Smooth muscle cell (in vitro differentiated cells): ENCODE measurements at regions not wholly inside any gene's neighbourhood (a gene's known extent, or its start where the extent isn't known, plus 50 kb on each side); places are given as distances from the start of the nearest gene placed in this dataset.

Experiments used
- DNase-seq: peaks from one replicate; lab custom pipeline; 2025; ENCODE audit not compliant: unreplicated experiment; lab: John Stamatoyannopoulos, UW
- H2AFZ ChIP-seq: fragments of 200-600 bp; sonication (generic); 2 replicates; pipeline ENCODE4 v1.6.0; 2016; ENCODE audit warnings: antibody characterized with exemption, low read depth, mild to moderate bottlenecking
- H3F3A ChIP-seq: fragments of 200-600 bp; sonication (generic); 2 replicates; pipeline ENCODE4 v1.6.0; 2017; ENCODE audit warnings: antibody characterized with exemption, low read depth
- H3K27ac ChIP-seq: fragments of 200-600 bp; sonication (generic); 2 replicates; pipeline ENCODE4 v1.5.1; 2016; ENCODE audit warnings: low read depth, mild to moderate bottlenecking
- H3K27me3 ChIP-seq: fragments of 200-600 bp; sonication (generic); 2 replicates; pipeline ENCODE4 v1.6.1; 2016; ENCODE audit warnings: low read depth, mild to moderate bottlenecking
- H3K36me3 ChIP-seq: fragments of 200-600 bp; sonication (generic); 2 replicates; pipeline ENCODE4 v1.5.1; 2016; ENCODE audit warnings: low read depth
- H3K4me1 ChIP-seq: fragments of 200-600 bp; sonication (generic); 2 replicates; pipeline ENCODE4 v1.5.1; 2016; ENCODE audit warnings: low read depth
- H3K4me2 ChIP-seq: fragments of 200-600 bp; sonication (generic); 2 replicates; pipeline ENCODE4 v1.6.0; 2016; ENCODE audit warnings: mild to moderate bottlenecking
- H3K4me3 ChIP-seq: fragments of 200-600 bp; sonication (generic); 2 replicates; pipeline ENCODE4 v1.5.1; 2016; ENCODE audit warnings: mild to moderate bottlenecking
- H3K79me2 ChIP-seq: fragments of 200-600 bp; sonication (generic); 2 replicates; pipeline ENCODE4 v1.6.0; 2016; ENCODE audit warnings: low read depth, mild to moderate bottlenecking
- H3K9ac ChIP-seq: fragments of 200-600 bp; sonication (generic); 2 replicates; pipeline ENCODE4 v1.6.0; 2016; ENCODE audit warnings: low read depth
- H3K9me3 ChIP-seq: fragments of 200-600 bp; sonication (generic); replicated peaks from 2 replicates; pipeline ENCODE4 v1.5.1; 2016; ENCODE audit warnings: low read depth
- H4K20me1 ChIP-seq: fragments of 200-600 bp; sonication (generic); 2 replicates; pipeline ENCODE4 v1.6.0; 2016; ENCODE audit warnings: low read depth
- WGBS: methylation state at CpG from one replicate; pipeline ENCODE4 v1.1.7; 2016; ENCODE audit warnings: low lambda C conversion rate; 5-methylcytosine and 5-hydroxymethylcytosine counted together
- TF ChIP-seq, protein P1 (sequence below): fragments of 200-600 bp; sonication (generic); IDR thresholded peaks from 2 replicates; pipeline ENCODE4 v1.5.1; 2017; ENCODE audit warnings: borderline replicate concordance, mild to moderate bottlenecking, antibody characterized with exemption; ENCODE audit not compliant: insufficient read depth, poor library complexity, severe bottlenecking

GRCh38 chr3:124383846-124384466 lies 346.3 kb upstream of the UMPS start:
- no peaks in the 10 kb centered on the region for H3K9me3 ChIP-seq
- peaks cover 33% of the 10 kb centered on the region for H3K4me1 ChIP-seq
- no peaks in the 10 kb centered on the region for H3K79me2 ChIP-seq
- peak overlapping the region; percentile 70 for H3K4me2 ChIP-seq
- no peak overlapping the region for H3K9ac ChIP-seq
- H3K27ac ChIP-seq: peak overlapping the region; percentile 0
- H3K27me3 ChIP-seq: no peaks in the 10 kb centered on the region
- H3K36me3 ChIP-seq: no peaks in the 10 kb centered on the region
- H3F3A ChIP-seq: peaks cover 12% of the 10 kb centered on the region
- no peak overlapping the region for H3K4me3 ChIP-seq
- no peaks in the 10 kb centered on the region for H4K20me1 ChIP-seq
- no peak for DNase-seq
- TF ChIP-seq, protein P1, sequence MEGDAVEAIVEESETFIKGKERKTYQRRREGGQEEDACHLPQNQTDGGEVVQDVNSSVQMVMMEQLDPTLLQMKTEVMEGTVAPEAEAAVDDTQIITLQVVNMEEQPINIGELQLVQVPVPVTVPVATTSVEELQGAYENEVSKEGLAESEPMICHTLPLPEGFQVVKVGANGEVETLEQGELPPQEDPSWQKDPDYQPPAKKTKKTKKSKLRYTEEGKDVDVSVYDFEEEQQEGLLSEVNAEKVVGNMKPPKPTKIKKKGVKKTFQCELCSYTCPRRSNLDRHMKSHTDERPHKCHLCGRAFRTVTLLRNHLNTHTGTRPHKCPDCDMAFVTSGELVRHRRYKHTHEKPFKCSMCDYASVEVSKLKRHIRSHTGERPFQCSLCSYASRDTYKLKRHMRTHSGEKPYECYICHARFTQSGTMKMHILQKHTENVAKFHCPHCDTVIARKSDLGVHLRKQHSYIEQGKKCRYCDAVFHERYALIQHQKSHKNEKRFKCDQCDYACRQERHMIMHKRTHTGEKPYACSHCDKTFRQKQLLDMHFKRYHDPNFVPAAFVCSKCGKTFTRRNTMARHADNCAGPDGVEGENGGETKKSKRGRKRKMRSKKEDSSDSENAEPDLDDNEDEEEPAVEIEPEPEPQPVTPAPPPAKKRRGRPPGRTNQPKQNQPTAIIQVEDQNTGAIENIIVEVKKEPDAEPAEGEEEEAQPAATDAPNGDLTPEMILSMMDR: no peak
- WGBS: 33% methylated on average over 6 of the region's 6 CpGs
- H2AFZ ChIP-seq: no peak overlapping the region

DNA sequence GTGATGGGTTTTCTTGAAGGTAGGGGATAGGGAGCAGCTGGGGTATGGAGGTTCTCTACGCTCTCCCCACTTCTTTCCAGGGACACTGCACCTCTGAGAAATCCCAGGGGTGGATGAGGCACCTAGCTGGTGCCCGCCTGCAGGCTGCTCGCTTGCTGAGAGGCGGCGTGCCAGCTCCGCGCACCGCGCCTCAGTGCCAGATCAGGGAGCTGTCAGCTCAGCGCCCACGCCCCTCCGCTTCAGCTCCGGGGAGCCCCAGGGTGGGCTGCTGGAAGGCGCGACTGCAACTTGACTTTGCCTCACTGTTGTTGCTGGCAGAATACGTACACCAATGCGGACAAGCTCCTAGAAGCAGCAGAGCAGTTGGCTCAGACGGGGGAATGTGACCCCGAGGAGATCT lies 345.7 kb upstream of the UMPS start:
- Histone ChIP-seq H3K27me3 (no peaks in the 10 kb centered on the region), H3K27ac (no peak overlapping the region), H3K4me3 (no peak overlapping the region), H3K4me2 (peak overlapping the region; percentile 70), H3K36me3 (no peaks in the 10 kb centered on the region), H3K9me3 (no peaks in the 10 kb centered on the region), H4K20me1 (no peaks in the 10 kb centered on the region), H2AFZ (no peak overlapping the region), H3K9ac (no peak overlapping the region), H3K4me1 (peaks cover 33% of the 10 kb centered on the region), H3F3A (peaks cover 12% of the 10 kb centered on the region), H3K79me2 (no peaks in the 10 kb centered on the region)
- DNase-seq: no peak
- TF ChIP-seq, protein P1: no peak
- 97% methylated on average over 19 of the region's 19 CpGs for WGBS

GRCh38 chr3:124385996-124386395 lies 344.3 kb upstream of the UMPS start:
- 20% methylated on average over 2 of the region's 2 CpGs for WGBS
- Histone ChIP-seq H3F3A (peaks cover 12% of the 10 kb centered on the region), H3K36me3 (no peaks in the 10 kb centered on the region), H3K27me3 (no peaks in the 10 kb centered on the region), H3K4me3 (peak overlapping the region; percentile 15), H3K79me2 (no peaks in the 10 kb centered on the region), H3K4me1 (peaks cover 33% of the 10 kb centered on the region), H3K4me2 (peak overlapping the region; percentile 70), H4K20me1 (no peaks in the 10 kb centered on the region), H3K27ac (no peak overlapping the region), H3K9ac (no peak overlapping the region), H2AFZ (no peak overlapping the region), H3K9me3 (no peaks in the 10 kb centered on the region)
- TF ChIP-seq, protein P1: no peak
- no peak for DNase-seq

DNA sequence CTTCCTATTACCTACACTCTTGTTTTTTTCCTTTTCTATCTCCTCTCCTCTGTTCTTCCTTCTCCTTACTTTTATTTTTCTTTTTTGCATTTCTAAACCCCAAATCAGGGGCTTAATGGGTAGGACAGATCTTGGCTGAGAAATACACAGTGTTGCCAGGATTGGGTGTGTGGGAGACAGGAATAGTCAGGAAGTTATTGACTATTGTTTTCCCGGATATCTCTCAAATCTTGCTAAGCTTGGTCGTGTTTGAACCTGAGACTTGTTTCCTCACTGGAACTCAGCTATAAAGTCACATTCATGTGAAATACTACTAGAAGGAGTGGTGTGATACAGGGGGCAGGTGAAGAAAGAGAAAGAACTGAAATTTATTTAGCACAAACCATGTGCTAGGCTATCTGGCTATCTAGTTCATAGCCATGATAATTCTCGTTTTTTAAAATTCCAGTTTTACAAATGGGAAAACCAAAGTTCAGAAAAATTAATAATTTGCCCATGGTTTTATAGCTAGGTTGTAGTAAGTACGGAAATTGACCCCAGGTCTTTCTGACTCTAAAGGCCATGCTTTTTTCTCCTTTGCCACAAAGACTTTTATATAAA lies 343.2 kb upstream of the UMPS start:
- TF ChIP-seq, protein P1: no peak
- Histone ChIP-seq H2AFZ (no peak overlapping the region), H3K4me2 (no peak overlapping the region)

More for the DNA sequence above, 343.2 kb upstream of the UMPS start:
- H3K9ac ChIP-seq: no peak overlapping the region
- no peaks in the 10 kb centered on the region for H3K27me3 ChIP-seq
- H4K20me1 ChIP-seq: no peaks in the 10 kb centered on the region
- H3K27ac ChIP-seq: no peak overlapping the region
- H3K9me3 ChIP-seq: no peaks in the 10 kb centered on the region
- H3F3A ChIP-seq: peaks cover 12% of the 10 kb centered on the region
- DNase-seq: no peak
- H3K36me3 ChIP-seq: no peaks in the 10 kb centered on the region
- H3K79me2 ChIP-seq: no peaks in the 10 kb centered on the region
- 90% methylated on average over 4 of the region's 4 CpGs for WGBS
- no peak overlapping the region for H3K4me3 ChIP-seq
- peaks cover 33% of the 10 kb centered on the region for H3K4me1 ChIP-seq
